NCI-H2227 (cell line): ENCODE measurements at regions not wholly inside any gene's neighbourhood (a gene's known extent, or its start where the extent isn't known, plus 50 kb on each side); places are given as distances from the start of the nearest gene placed in this dataset.
"Not testable (repeated sequence)": the region's sequence is repeated elsewhere in the genome, so short reads cannot be mapped to it uniquely, and the experiment has no call there.

Experiments
- DNase-seq: peaks from one replicate; lab custom pipeline; 2025; ENCODE audit not compliant: unreplicated experiment; lab: John Stamatoyannopoulos, UW

- not testable (repeated sequence) for DNase-seq
These were observed 318.4 kb downstream of the ZFHX3 start for GRCh38 chr16:72729552-72729951.

GRCh38 chr16:72728516-72728915, 319.4 kb downstream of the ZFHX3 start:
- no peak for DNase-seq

DNA sequence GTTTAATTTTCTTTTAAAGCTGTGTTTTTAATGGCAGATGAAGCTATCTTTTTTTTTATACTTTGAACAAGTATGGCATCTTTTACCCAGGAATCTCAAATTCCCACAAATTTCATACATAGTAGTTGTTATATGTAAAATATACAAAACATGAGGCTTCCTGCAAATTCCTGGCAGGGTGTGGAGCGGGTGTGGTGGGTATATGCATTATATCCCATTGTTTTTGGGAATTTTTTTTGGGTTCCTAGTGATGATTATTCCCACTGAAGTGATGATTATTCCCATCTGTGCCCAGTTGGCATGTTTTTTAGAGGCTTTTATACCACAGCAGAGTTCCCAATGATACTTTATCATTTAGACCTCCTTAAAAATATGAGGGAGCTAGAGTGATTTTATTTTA, 320.4 kb downstream of the ZFHX3 start:
- DNase-seq: no peak

- no peak for DNase-seq
These were observed 322.3 kb downstream of the ZFHX3 start for GRCh38 chr16:72725643-72726042.

DNA sequence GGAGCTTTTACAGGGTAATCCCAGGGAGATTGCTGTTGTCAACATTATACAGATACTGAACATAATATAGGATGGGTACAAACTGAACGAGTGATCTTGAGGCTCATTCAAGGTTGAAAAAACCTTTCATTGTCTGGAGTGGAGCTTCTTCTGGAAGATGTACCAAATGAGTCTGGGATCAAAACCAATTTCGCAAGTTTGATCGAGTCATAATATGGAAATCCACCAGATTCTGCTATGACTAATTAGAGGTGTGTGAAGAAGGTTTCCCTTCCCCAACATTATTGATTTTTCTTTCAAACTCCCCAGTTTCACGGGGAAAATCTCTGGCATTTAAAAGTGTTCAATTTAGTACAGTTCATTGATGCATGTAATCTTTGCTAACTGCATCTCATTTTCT, 324.1 kb downstream of the ZFHX3 start:
- DNase-seq: no peak

DNA sequence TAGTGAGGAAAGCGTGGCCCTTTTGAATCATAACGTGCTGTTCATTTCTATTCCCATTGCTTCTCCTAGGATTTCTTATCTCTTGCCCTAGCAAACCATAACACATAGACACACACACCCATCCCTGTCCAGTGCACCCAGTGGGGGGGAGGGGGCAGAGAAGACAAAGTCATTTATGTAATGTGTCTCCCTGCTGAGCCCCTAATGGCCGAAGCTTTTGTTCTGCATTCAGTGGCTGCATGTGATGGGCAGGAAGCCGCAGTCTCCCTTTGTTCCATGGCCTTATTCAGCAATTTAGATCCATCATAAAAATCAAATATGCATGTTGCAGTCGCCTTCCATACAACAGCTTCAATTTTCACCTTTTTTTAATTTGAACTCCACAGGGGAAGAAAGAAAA, 325.4 kb downstream of the ZFHX3 start:
- DNase-seq: peak; percentile 87

GRCh38 chr16:72721981-72722380, 325.9 kb downstream of the ZFHX3 start:
- DNase-seq: peak; percentile 71

- no peak for DNase-seq
These were observed 332.7 kb downstream of the ZFHX3 start for GRCh38 chr16:72715267-72715666.

- DNase-seq: peak; percentile 3
These were observed 336.1 kb downstream of the ZFHX3 start for GRCh38 chr16:72711823-72712222.

DNA sequence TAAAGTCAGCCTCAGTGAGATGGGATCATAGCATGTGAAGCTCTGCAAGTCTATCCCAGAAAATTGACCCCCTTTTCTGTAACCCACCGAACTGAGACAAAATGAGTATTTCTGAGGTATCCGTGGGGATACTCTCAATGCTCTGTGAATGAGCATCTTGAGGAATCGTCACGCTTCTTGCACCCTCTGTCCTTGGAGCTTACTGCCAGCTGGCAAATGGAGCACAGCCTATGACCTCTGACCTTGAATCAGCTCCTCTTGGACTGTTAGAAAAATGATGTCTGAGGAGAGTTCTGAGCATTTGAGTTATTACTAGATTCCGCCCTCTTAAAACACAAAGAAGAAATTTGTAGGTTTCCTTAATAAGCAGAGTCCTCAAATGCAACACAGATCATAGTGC, 342.1 kb downstream of the ZFHX3 start:
- no peak for DNase-seq

DNA sequence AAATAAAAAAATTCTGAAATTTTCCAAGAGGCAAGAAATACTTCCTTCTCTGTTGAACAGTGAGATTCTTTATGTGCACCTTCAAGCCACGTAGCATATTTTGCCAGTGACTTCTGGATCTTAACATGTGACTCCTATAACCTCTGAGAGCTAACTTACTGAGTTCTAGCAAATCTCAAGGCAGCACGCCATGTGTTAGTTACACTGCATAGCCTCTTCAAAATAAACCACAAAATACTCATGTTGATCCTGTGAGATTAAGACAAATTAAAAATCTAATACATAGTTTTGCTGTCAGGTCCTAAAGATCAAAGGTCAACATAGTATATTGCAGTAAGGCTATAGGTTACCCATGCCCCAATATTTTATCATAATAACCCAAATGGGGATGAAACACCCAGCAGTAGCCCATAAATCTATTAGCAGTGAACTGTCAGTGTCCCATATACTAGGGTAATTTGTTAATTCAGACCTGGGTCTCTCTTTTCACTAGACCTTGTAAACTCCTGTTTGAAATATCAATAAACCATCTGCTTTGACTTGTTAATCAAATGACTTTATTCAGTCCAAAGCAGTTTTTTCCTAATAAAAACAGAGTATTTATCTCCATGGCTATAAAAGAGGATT, 343.1 kb downstream of the ZFHX3 start:
- no peak for DNase-seq

DNA sequence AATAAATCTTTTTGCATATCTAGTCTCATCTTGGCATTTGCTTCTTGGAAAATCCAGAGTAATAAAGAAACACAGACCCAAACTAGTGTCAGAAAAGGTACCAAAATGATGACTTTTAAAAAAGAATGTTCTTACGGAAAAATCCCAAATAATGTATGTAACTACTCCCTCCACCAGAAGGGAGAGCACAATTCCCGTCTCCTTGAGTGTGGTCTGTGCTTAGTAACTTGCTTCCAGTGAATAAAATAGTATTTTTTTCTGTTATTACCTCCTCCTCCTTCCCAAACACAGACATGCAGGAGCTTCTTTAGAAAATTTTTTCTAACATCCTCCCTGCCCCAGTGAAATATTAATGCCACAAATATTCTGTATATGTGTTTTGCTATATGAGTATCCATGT, 358.1 kb downstream of the ZFHX3 start:
- DNase-seq: no peak

DNA sequence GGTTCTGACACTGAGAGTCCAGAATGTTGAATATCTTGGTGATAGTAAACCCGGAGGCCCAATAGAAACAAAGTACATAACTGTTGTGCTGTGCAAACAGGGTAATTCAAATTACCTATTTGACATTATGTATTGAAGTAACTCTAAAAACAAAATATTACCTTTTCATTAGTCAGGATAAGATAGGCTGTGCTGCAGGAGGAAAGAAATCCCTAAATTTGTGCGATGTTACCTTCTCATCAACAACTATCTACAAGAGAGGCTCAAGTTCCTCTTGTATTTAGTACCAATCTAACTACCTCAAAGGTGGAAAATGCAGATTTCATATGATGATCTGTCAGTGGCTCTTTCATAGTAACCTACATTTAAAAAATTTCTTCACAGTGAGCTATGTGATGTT, 367.2 kb downstream of the ZFHX3 start:
- DNase-seq: no peak

- no peak for DNase-seq
These were observed 368.1 kb downstream of the ZFHX3 start for GRCh38 chr16:72679856-72680255.

- no peak for DNase-seq
These were observed 370.1 kb downstream of the ZFHX3 start for GRCh38 chr16:72677662-72678447.

DNA sequence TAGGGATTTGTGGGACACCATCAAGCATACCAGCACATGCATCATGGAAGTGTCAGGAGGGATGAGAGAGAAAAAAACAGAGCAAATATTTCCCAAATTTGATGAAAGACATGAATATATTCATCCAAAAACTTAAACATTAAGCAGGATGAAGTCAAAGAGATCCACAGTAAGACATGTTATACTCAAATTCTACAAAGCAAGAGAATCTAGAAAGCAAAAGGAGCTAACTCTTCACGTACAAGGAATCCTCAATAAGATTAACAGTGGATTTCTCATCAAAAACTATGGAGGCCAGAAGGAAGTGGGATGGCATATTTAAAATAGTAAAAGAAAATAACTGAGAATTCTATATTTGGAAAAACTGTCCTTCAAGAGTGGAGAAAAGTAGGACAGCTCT, 374.8 kb downstream of the ZFHX3 start:
- no peak for DNase-seq

DNA sequence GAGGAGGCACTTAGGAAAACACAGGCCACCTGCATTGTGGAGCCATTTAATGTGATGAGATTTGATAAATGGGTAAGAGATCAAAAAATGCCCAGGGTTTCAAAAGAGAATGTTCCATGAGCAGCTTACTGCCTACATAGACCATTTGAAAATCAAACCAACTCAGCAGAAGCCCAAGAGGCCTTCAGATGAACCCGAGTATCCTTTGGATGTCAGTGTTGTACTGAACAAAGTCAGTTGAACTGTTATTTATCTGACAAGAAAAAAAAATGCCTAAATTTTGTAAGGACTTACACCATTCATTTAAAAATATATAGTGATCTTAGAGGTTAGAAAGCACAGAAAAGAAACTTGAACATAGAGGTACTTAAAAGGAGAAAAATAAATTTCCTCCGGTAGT, 381.7 kb downstream of the ZFHX3 start:
- peak; percentile 19 for DNase-seq

DNA sequence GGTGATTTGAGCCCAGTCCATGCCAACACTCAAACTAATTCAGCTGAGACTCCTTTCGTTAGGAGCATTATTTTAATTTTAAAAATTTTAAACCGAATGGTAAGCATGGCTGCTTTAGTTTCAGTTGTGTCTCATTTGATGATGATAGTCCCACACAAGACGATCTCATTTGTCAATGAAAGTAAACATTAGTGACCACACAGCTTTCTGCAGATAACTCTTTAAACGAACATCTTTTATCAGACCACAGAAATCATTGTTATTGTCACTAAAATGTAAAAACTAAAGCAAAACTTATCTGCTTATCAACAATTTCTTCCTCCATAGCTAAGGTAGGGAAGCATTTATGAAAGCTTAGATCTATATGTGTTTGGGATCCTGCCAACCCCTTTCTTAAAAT, 382.2 kb downstream of the ZFHX3 start:
- DNase-seq: no peak

GRCh38 chr16:72664509-72665408, 383.2 kb downstream of the ZFHX3 start:
- DNase-seq: peak; percentile 96

DNA sequence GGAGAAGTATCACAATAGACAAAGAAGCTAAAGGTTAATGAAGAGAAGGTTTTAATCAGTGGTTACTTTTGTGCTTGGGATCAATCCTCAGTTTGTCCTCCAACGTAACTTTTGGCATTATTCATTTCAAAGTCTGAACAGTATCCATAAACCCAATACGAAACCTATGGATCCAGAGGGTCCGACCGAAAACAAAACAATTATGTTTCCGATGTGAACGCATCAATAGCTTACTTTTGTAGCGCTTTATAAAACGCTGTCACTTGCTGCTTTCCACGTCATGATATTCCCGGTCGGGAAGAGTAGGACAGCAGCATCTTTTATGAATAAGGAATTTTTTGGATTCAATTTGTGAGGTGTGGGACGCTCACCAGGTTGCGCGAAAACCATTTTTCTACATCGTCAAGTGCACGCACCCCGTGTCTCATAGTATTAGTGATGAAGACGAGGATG, 383.8 kb downstream of the ZFHX3 start:
- DNase-seq: no peak

DNA sequence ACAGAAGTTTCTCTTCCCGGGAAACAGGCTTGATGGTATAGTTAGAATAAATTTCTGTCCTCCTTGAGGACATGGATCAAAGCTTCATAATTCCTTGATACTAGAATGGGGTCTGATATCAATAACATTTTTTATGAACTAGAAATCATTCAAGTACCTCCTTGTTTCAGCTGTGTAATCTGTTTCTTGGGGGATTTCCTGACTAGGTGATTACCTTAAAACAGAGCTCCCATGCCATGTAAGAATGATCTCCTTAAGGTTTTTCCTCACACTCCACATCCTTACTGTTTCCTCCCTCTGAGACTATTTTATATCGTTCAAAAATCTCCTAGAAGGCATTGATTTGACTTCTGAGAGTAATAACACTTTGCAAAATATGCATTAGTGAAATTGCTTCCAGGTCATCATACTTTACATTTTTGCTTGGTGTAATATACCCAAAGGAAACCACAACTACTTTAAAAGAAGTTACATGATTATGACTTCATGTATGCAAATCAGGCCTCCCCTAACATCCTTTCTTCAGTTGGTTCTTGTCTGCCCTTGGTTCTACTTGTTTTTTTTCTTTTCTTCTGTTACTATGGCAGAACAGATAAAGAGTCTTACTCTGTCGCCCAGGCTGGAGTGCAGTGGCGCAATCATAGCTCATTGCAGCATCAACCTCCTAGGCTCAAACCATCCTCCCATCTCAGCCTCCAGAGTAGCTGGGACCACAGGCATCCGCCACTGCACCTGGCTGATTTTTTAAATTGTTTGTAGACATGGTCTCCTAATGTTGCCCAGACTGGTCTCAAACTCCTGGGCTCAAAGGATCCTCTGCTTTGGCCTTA, 388.8 kb downstream of the ZFHX3 start:
- DNase-seq: no peak
